Heart right ventricle (tissue), 16 donors: ENCODE measurements at regions not wholly inside any gene's neighbourhood (a gene's known extent, or its start where the extent isn't known, plus 50 kb on each side); places are given as distances from the start of the nearest gene placed in this dataset.

Experiments used
- ATAC-seq, 8 donors: fragments of 200-7000 bp; cut with Tn5 transposase; one replicate each; pipeline ENCODE4 v1.9.1; 2020; ENCODE audit warnings: mild to moderate bottlenecking in 8 of 8, moderate library complexity in 8 of 8, moderate number of reproducible peaks in 1 of 8
- DNase-seq, 2 donors: peaks; one replicate each; pipeline ENCODE4 v3.0.0-alpha.2; 2020
- H3K27ac ChIP-seq, 10 donors: fragments of 200-600 bp; sonication (generic) in 2 of 10; one replicate each; pipeline versions ENCODE4 v1.5.0 to v1.8.0; 2020 to 2022; ENCODE audit warnings: mild to moderate bottlenecking in 3 of 10
- H3K27me3 ChIP-seq, 7 donors: fragments of 200-600 bp; one replicate each; pipeline ENCODE4 v1.8.0; 2021 to 2022; ENCODE audit warnings: mild to moderate bottlenecking in 2 of 7
- H3K36me3 ChIP-seq, 9 donors: fragments of 200-600 bp; sonication (generic) in 1 of 9; one replicate each; pipeline versions ENCODE4 v1.5.0 to v1.8.0; 2020 to 2022; ENCODE audit warnings: mild to moderate bottlenecking in 2 of 9
- H3K4me1 ChIP-seq, 9 donors: fragments of 200-600 bp; sonication (generic) in 1 of 9; one replicate each; pipeline versions ENCODE4 v1.5.0 to v1.8.0; 2020 to 2022; ENCODE audit warnings: mild to moderate bottlenecking in 4 of 9
- H3K4me3 ChIP-seq, 10 donors: fragments of 200-600 bp; sonication (generic) in 2 of 10; one replicate each; pipeline versions ENCODE4 v1.5.0 to v1.8.0; 2020 to 2022; ENCODE audit warnings: mild to moderate bottlenecking in 7 of 10, moderate library complexity in 2 of 10
- H3K9me3 ChIP-seq, 11 donors: fragments of 200-600 bp in 10 of 11; sonication (generic) in 2 of 11; one replicate each; pipeline versions ENCODE4 v1.5.0 to v1.8.0; 2013 to 2022; ENCODE audit warnings: mild to moderate bottlenecking in 2 of 11, control low read depth in 1 of 11, moderate library complexity in 1 of 11
- CTCF ChIP-seq, 9 donors: fragments of 200-600 bp; sonication (generic) in 2 of 9; IDR thresholded peaks; one replicate each; pipeline versions ENCODE4 v1.5.0 to v1.8.0; 2021 to 2022; ENCODE audit warnings: antibody characterized with exemption in 9 of 9, mild to moderate bottlenecking in 5 of 9, moderate library complexity in 1 of 9
- WGBS, 2 donors: extraction: QIAGEN DNeasy Blood & Tissue Kit; methylation state at CpG; one replicate each; pipeline ENCODE4 v1.1.7; 2013; ENCODE audit warnings: inconsistent platforms in 1 of 2; 5-methylcytosine and 5-hydroxymethylcytosine counted together
- intact Hi-C, 10 donors: fragments of 100-400 bp; cut with DNase I; formaldehyde crosslinking; loops; one replicate each; pipeline versions ENCODE4 v1.11.1 to v1.14.2; 2022
- donor health status: Arrhythmogenic right ventricular cardiomyopathy.
- donor health status: ischemic (EF 13 %, LVEDD 7.1; RV severe dilation, severe dysfunction).
- donor health status: healthy with polysubstance abuse.
- donor health status: DM: no; HTN: yes; CAD: no.
- donor health status: DM: no; HTN: no; CAD: no.
- donor health status: ischemic (EF 25% LVEDD 6.9; RV normal size, moderate dysfunction).
- donor health status: ischemic (EF 25% LVEDD 5.7; RV mildly dilated, moderate dysfunction).
- donor health status: healthy.
- donor health status: DM: yes; HTN: yes; CAD: no.
- donor health status: Ischemic cardiomyopathy.
- donor health status: ischemic (EF 35%, LVEDD 5.7; RV mildly dilated, moderate dysfunction).
- donor health status: nonischemic (EF 11% LVEDD 7.7; RV severe dilation, severe dysfunction).
- donor health status: DM: yes; HTN: yes; CAD: no.
- donor health status: PGD.
- donor health status: ischemic (EF 29% LVEDD 5.4; RV normal size, mild dysfunction).
- donor health status: nonischemic (EF 23%, LVEDD 6.1; RV moderate dilation, normal function).

- DNase-seq (no peak), ATAC-seq (no peak)
- intact Hi-C loops = no loop called here
- H3K27me3 ChIP-seq = no peaks in the 10 kb centered on the region
- H3K4me3 ChIP-seq = no peak overlapping the region
- H3K9me3 ChIP-seq = peaks cover 0 to 29% (median 12%) of the 10 kb centered on the region in 11 donors
- TF ChIP-seq CTCF (IDR thresholded peaks at IDR 0.05) = no peak
- no peaks in the 10 kb centered on the region for H3K36me3 ChIP-seq
- no peaks in the 10 kb centered on the region for H3K4me1 ChIP-seq
- H3K27ac ChIP-seq = no peak overlapping the region
Observed at GRCh38 chr12:30400349-30400748, 295.3 kb downstream of the IPO8 start.

GRCh38 chr12:30399859-30400258 lies 295.8 kb downstream of the IPO8 start:
- WGBS, 2 donors = 60 to 64% methylated on average over 2 of the region's 2 CpGs
- ATAC-seq (no peak), DNase-seq (no peak)
- H3K27me3 ChIP-seq = no peaks in the 10 kb centered on the region
- TF ChIP-seq CTCF (IDR thresholded peaks at IDR 0.05) = no peak
- no peaks in the 10 kb centered on the region for H3K36me3 ChIP-seq
- no peak overlapping the region for H3K27ac ChIP-seq
- peaks cover 0 to 29% (median 12%) of the 10 kb centered on the region in 11 donors for H3K9me3 ChIP-seq
- H3K4me3 ChIP-seq = no peak overlapping the region
- H3K4me1 ChIP-seq = no peaks in the 10 kb centered on the region
- intact Hi-C loops = no loop called here

GRCh38 chr12:30396576-30396975 lies 299.1 kb downstream of the IPO8 start:
- H3K27me3 ChIP-seq = no peaks in the 10 kb centered on the region
- no peak for TF ChIP-seq CTCF (IDR thresholded peaks at IDR 0.05)
- H3K36me3 ChIP-seq = no peaks in the 10 kb centered on the region
- H3K4me1 ChIP-seq = no peaks in the 10 kb centered on the region
- ATAC-seq (no peak), DNase-seq (no peak)
- WGBS, 2 donors = 63 to 80% methylated on average over 2 of the region's 2 CpGs
- H3K27ac ChIP-seq = no peak overlapping the region
- H3K4me3 ChIP-seq = no peak overlapping the region
- intact Hi-C loops = no loop called here
- H3K9me3 ChIP-seq = peaks cover 0 to 56% (median 14%) of the 10 kb centered on the region in 11 donors

GRCh38 chr12:30395190-30395589 lies 300.5 kb downstream of the IPO8 start:
- intact Hi-C loops = no loop called here
- 54 to 56% methylated on average over 3 of the region's 3 CpGs for WGBS, 2 donors
- no peaks in the 10 kb centered on the region for H3K27me3 ChIP-seq
- H3K27ac ChIP-seq = no peak overlapping the region
- no peak for DNase-seq
- no peak overlapping the region for H3K4me3 ChIP-seq
- no peak for TF ChIP-seq CTCF (IDR thresholded peaks at IDR 0.05)
- no peak for ATAC-seq
- no peaks in the 10 kb centered on the region for H3K36me3 ChIP-seq
- H3K9me3 ChIP-seq = peaks cover 0 to 65% (median 9%) of the 10 kb centered on the region in 11 donors
- H3K4me1 ChIP-seq = no peaks in the 10 kb centered on the region
